ENCODE measurements at regions not wholly inside any gene's neighbourhood (a gene's known extent, or its start where the extent isn't known, plus 50 kb on each side); places are given as distances from the start of the nearest gene placed in this dataset.

DNA sequence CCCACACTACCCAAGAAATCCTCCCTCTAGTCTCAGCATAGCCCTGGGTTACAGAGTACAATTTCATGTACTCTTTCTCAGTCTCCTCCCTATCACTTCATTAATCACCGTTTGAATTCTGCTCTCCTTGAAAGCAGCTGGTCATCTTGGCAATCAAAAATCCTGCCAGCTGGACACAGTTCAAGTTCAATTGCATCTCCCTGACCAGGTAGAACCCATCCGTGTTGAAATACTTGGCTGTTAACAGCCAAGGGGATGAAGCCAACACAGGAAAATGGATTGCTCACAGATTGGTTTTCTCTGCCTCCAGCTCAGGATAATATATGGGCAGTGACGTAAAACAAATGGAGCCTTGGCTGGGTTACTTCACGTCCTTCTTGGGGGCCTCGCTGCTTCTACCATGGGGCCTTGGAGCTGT, 55.1 kb upstream of the GRK3 start:
- TF ChIP-seq RAD21 (IDR thresholded peaks at IDR 0.05 in 1 of 2, conservative IDR thresholded peaks at IDR 0.05 in 1 of 2; ENCODE audit: low read depth in 2 of 2, low read length in 2 of 2): no peak
- TF ChIP-seq YY1 (IDR thresholded peaks at IDR 0.05; ENCODE audit: low read depth, low read length): no peak
- TF ChIP-seq FOSL1 (IDR thresholded peaks at IDR 0.05; ENCODE audit: insufficient read depth, low read depth, low read length): no peak
- TF ChIP-seq GABPA (IDR thresholded peaks at IDR 0.05; ENCODE audit: borderline replicate concordance, insufficient read depth, low read length): no peak
- TF ChIP-seq CTCF (IDR thresholded peaks at IDR 0.05; ENCODE audit: control extremely low read depth in 1 of 3, insufficient read depth in 1 of 3, low read depth in 1 of 3, low read length in 3 of 3): no peak
- no peak for TF ChIP-seq EP300 (IDR thresholded peaks at IDR 0.05; ENCODE audit: borderline replicate concordance in 1 of 2, low read depth in 2 of 2, low read length in 2 of 2)
- TF ChIP-seq CREB1 (IDR thresholded peaks at IDR 0.05): no peak
- TF ChIP-seq ATF3 (IDR thresholded peaks at IDR 0.05; ENCODE audit: insufficient read depth, low read depth, low read length): no peak
- TF ChIP-seq EZH2 (IDR thresholded peaks at IDR 0.05; ENCODE audit: low read depth, low read length, severe bottlenecking): no peak
- no peak for TF ChIP-seq POLR2A (IDR thresholded peaks at IDR 0.05; ENCODE audit: control extremely low read depth in 1 of 2, low read depth in 2 of 2, low read length in 2 of 2)

Measured in H1 (cell line).